ENCODE measurements at regions not wholly inside any gene's neighbourhood (a gene's known extent, or its start where the extent isn't known, plus 50 kb on each side); places are given as distances from the start of the nearest gene placed in this dataset.

DNA sequence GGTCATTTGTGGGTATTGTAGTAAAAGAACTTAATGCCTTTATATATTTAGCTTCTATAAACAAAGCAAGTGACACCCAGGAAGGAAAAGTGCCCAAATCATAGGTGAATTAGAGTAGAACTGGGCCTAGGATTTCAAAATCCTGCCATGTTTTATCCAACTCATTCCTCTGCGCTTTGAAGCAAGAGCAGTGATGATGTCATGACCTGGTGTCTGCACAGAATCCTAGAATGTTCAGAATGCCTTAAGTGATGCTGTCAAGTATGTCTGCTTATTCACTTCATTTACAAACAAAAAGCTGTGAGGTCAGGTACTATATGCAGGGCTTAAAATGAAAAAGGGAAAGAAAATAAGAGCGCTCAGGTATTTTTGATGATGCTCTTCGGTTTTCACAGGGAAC is 737.2 kb upstream of the ANKRD30A start:
- no peak overlapping the region for H3K27ac ChIP-seq (ENCODE audit: insufficient read depth, low read length)

DNA sequence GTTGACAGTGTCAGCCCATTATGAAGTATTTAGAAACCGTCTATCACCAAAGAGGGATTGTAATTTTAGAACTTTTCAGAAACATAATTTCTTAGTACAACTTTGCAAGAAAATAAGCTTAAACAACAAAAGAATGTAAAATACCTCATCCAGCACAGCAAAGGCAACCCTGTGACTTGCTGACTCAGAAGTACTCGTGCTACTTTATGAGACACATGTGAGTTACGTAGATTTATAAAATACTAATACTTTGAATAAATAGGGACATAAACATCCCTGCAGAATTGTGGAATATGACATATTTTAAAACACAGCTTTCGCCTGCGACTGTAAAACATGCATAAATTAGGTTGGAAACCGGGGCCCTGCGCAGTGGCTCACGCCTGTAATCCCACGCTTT is 739.7 kb upstream of the ANKRD30A start:
- no peak for TF ChIP-seq EZH2 (IDR thresholded peaks at IDR 0.05; ENCODE audit: low read length, missing control alignments)
- TF ChIP-seq, protein P1, sequence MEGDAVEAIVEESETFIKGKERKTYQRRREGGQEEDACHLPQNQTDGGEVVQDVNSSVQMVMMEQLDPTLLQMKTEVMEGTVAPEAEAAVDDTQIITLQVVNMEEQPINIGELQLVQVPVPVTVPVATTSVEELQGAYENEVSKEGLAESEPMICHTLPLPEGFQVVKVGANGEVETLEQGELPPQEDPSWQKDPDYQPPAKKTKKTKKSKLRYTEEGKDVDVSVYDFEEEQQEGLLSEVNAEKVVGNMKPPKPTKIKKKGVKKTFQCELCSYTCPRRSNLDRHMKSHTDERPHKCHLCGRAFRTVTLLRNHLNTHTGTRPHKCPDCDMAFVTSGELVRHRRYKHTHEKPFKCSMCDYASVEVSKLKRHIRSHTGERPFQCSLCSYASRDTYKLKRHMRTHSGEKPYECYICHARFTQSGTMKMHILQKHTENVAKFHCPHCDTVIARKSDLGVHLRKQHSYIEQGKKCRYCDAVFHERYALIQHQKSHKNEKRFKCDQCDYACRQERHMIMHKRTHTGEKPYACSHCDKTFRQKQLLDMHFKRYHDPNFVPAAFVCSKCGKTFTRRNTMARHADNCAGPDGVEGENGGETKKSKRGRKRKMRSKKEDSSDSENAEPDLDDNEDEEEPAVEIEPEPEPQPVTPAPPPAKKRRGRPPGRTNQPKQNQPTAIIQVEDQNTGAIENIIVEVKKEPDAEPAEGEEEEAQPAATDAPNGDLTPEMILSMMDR (conservative IDR thresholded peaks at IDR 0.05 in 1 of 2, IDR thresholded peaks at IDR 0.05 in 1 of 2; ENCODE audit: low read depth in 1 of 2, low read length in 2 of 2): no peak

More for the DNA sequence above, 737.2 kb upstream of the ANKRD30A start:
- H2AFZ ChIP-seq (ENCODE audit: low read length): no peak overlapping the region
- no peaks in the 10 kb centered on the region for H3K9me3 ChIP-seq (ENCODE audit: control insufficient read depth, insufficient read depth, low read depth, low read length)
- no peak overlapping the region for H3K4me2 ChIP-seq (ENCODE audit: extremely low read depth, insufficient read depth, low read length)
- H3K4me1 ChIP-seq (ENCODE audit: control insufficient read depth, extremely low read depth, insufficient read depth, low read length): no peaks in the 10 kb centered on the region
- H3K9ac ChIP-seq (ENCODE audit: insufficient read depth, low read length): no peak overlapping the region
- H3K27me3 ChIP-seq (ENCODE audit: control insufficient read depth, insufficient read depth, low read length): no peaks in the 10 kb centered on the region
- H3K36me3 ChIP-seq (ENCODE audit: control insufficient read depth, insufficient read depth, low read length): no peaks in the 10 kb centered on the region
- H4K20me1 ChIP-seq (ENCODE audit: control insufficient read depth, extremely low read depth, insufficient read depth, low read length): no peaks in the 10 kb centered on the region
- H3K79me2 ChIP-seq (ENCODE audit: control insufficient read depth, insufficient read depth, low read length): no peaks in the 10 kb centered on the region
- no peak overlapping the region for H3K4me3 ChIP-seq (replicated peaks in 1 of 4; ENCODE audit: control extremely low read depth in 1 of 4, insufficient read depth in 1 of 4, low read depth in 3 of 4, low read length in 4 of 4)
- DNase-seq (ENCODE audit: low read depth in 2 of 2): no peak
- TF ChIP-seq EZH2 (IDR thresholded peaks at IDR 0.05; ENCODE audit: low read length, missing control alignments): no peak
- TF ChIP-seq, protein P1 (conservative IDR thresholded peaks at IDR 0.05 in 1 of 2, IDR thresholded peaks at IDR 0.05 in 1 of 2; ENCODE audit: low read depth in 1 of 2, low read length in 2 of 2): no peak

DNA sequence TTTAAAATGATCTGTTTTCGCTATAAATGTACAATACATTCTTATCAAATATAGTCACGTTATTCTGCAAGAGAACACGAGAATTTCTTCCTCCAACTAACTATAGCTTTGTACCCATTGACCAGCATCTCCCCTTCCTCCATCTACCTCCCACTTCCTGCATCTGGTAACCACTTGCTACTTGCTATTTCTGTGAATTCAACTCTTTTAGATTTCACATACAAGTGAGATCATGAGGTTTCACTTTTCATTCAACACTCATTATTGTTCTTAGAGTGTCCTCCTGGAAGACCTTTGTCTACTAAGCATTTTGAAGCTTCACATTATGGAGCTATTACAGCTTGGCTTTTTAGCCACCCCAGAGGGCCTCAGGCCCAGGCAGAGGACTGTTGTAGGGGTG is 741.3 kb upstream of the FZD8 start:
- Histone ChIP-seq H4K20me1 (ENCODE audit: control insufficient read depth, extremely low read depth, insufficient read depth, low read length) (no peaks in the 10 kb centered on the region), H3K36me3 (ENCODE audit: control insufficient read depth, insufficient read depth, low read length) (no peaks in the 10 kb centered on the region), H3K4me2 (ENCODE audit: extremely low read depth, insufficient read depth, low read length) (no peak overlapping the region), H3K4me1 (ENCODE audit: control insufficient read depth, extremely low read depth, insufficient read depth, low read length) (no peaks in the 10 kb centered on the region), H3K9ac (ENCODE audit: insufficient read depth, low read length) (no peak overlapping the region), H3K9me3 (ENCODE audit: control insufficient read depth, insufficient read depth, low read depth, low read length) (no peaks in the 10 kb centered on the region), H3K4me3 (replicated peaks in 1 of 4; ENCODE audit: control extremely low read depth in 1 of 4, insufficient read depth in 1 of 4, low read depth in 3 of 4, low read length in 4 of 4) (no peak overlapping the region), H3K27me3 (ENCODE audit: control insufficient read depth, insufficient read depth, low read length) (no peaks in the 10 kb centered on the region), H3K27ac (ENCODE audit: insufficient read depth, low read length) (no peak overlapping the region), H2AFZ (ENCODE audit: low read length) (no peak overlapping the region), H3K79me2 (ENCODE audit: control insufficient read depth, insufficient read depth, low read length) (no peaks in the 10 kb centered on the region)
- TF ChIP-seq EZH2 (IDR thresholded peaks at IDR 0.05; ENCODE audit: low read length, missing control alignments): no peak
- TF ChIP-seq, protein P1 (conservative IDR thresholded peaks at IDR 0.05 in 1 of 2, IDR thresholded peaks at IDR 0.05 in 1 of 2; ENCODE audit: low read depth in 1 of 2, low read length in 2 of 2): no peak
- no peak for DNase-seq (ENCODE audit: low read depth in 2 of 2)

More for the DNA sequence above, 739.7 kb upstream of the ANKRD30A start:
- no peak overlapping the region for H3K4me3 ChIP-seq (replicated peaks in 1 of 4; ENCODE audit: control extremely low read depth in 1 of 4, insufficient read depth in 1 of 4, low read depth in 3 of 4, low read length in 4 of 4)
- H3K36me3 ChIP-seq (ENCODE audit: control insufficient read depth, insufficient read depth, low read length): no peaks in the 10 kb centered on the region
- H3K4me1 ChIP-seq (ENCODE audit: control insufficient read depth, extremely low read depth, insufficient read depth, low read length): no peaks in the 10 kb centered on the region
- no peak for DNase-seq (ENCODE audit: low read depth in 2 of 2)
- no peak overlapping the region for H3K27ac ChIP-seq (ENCODE audit: insufficient read depth, low read length)
- no peaks in the 10 kb centered on the region for H3K79me2 ChIP-seq (ENCODE audit: control insufficient read depth, insufficient read depth, low read length)
- no peak overlapping the region for H3K4me2 ChIP-seq (ENCODE audit: extremely low read depth, insufficient read depth, low read length)
- H3K9ac ChIP-seq (ENCODE audit: insufficient read depth, low read length): no peak overlapping the region
- no peaks in the 10 kb centered on the region for H4K20me1 ChIP-seq (ENCODE audit: control insufficient read depth, extremely low read depth, insufficient read depth, low read length)
- H3K9me3 ChIP-seq (ENCODE audit: control insufficient read depth, insufficient read depth, low read depth, low read length): no peaks in the 10 kb centered on the region
- H3K27me3 ChIP-seq (ENCODE audit: control insufficient read depth, insufficient read depth, low read length): no peaks in the 10 kb centered on the region
- H2AFZ ChIP-seq (ENCODE audit: low read length): no peak overlapping the region

Measured in fibroblast of lung (primary cell).